Epithelial cell of prostate (primary cell): ENCODE measurements at regions not wholly inside any gene's neighbourhood (a gene's known extent, or its start where the extent isn't known, plus 50 kb on each side); places are given as distances from the start of the nearest gene placed in this dataset.

Source experiments
- DNase-seq: peaks from one replicate; pipeline ENCODE4 v3.0.0-alpha.2; 2011; ENCODE audit warnings: low read depth, low spot score
- H3K27ac ChIP-seq: fragments of 450-650 bp; 2 replicates; pipeline ENCODE4 v1.5.1; 2017; ENCODE audit warnings: mild to moderate bottlenecking

DNA sequence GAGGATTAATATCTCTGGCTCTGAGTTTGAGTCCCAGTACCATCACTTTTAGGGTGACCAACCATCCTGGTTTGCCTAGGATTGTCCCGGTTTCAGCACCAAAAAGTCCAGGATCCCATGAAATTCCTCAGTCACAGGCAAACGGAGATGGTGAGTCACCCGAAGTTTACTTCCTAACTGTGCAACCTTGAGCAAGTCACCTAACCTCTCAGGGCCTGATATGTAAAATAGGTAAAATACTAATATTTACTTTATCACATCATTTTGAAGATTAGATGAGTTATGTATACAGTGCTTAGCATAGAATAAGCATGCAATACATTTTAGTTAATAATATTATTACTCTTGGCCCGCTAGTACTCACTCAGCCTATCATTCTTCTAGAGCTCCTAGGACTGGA is 91.1 kb upstream of the KCNMB2 start:
- no peak overlapping the region for H3K27ac ChIP-seq
- no peak for DNase-seq

DNA sequence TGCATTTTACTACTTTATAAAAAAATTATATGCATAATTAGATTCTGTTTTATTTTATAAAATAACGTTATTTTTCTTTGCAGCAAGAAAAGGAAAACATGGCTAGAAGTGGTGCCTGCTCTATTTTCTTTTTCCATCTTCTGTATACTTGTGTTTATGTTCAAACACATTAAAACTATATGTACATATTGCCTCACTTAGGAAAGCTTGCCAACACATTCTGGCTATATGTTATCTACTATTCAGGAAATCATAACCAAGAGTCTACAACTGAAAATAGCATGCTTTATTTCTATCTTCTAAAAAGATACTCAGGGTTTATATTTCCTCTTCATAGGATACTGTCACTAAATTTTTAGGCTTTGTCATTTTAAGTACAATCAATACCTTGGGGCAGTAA is 90.2 kb upstream of the KCNMB2 start:
- DNase-seq: no peak
- no peak overlapping the region for H3K27ac ChIP-seq

DNA sequence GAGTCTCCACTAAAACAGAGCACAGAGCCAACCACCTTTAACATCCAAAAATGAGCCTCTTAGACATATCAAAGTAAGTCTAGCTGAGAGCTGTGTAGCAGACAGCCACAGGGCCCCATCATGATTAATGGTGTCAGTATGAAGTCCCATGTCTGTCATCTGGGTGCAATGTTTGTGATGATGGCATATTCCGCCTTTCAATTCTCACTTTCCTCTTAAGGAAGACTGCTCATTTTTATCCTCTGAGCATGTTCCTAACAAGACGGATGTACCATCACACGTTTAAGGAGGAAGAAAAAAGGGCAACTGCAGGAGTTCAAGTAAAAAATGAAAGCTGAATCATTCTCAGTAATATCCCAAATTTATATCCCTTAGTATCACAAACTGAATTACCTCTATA is 85.8 kb upstream of the KCNMB2 start:
- DNase-seq: no peak
- no peak overlapping the region for H3K27ac ChIP-seq

DNA sequence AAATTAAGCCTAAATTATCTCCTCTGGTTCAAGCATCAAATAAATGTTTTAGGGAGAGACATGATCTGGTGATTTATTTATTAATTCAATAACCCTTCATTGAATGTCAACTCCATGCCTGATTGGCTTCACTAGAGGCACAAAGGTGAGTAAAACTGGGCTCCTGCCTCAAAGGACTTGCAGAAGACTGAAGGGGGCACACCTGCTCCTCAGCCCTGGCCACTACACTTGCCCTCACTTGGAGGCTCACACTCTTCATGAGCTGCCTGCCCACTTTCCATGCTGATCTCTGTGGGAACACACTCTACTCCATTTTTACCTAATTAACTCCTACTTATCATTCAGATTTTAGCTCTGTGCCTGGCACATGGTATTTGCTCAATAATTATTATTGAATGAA is 84.4 kb upstream of the KCNMB2 start:
- DNase-seq: no peak

DNA sequence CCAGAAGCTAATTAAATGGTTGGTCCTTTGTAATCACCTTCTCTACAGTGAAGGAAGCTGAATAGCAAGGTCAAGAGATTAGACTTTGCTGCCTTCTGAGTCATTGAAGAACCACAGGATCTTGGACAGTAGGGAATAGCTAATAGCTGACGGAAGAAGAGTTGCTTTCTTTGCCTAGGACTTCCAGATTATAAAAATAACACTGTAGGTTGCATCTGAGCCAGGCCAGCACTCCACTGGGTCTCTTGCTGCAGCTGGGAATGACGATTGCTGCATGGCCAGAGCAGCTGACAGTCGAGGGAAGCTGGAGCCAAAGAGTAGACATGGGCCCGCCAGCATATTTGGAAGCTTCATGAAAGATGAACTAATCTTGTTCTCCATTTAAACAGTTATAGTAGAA is 81.5 kb upstream of the KCNMB2 start:
- no peak for DNase-seq

More for the DNA sequence above, 84.4 kb upstream of the KCNMB2 start:
- no peak overlapping the region for H3K27ac ChIP-seq

DNA sequence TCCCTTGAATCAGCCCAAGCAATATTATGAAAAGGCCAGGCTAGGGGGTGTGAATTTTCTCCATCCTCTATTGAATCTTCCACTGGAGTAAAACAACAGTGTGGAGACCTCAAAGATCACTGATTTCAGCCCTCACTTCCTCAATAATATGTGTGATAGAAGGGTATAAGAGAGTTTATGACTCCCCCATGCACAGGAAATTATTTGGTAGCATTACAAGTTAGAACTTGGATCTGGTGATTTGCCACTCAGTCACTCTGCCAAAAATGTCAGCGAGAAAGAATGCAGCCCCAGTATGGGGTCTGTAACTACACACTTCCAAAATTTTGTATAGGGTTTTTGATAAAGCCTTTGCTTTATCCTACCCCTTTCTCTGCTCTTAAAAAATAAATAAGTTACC is 81.0 kb upstream of the KCNMB2 start:
- H3K27ac ChIP-seq: no peak overlapping the region
- DNase-seq: no peak

More for the DNA sequence above, 81.5 kb upstream of the KCNMB2 start:
- no peak overlapping the region for H3K27ac ChIP-seq

DNA sequence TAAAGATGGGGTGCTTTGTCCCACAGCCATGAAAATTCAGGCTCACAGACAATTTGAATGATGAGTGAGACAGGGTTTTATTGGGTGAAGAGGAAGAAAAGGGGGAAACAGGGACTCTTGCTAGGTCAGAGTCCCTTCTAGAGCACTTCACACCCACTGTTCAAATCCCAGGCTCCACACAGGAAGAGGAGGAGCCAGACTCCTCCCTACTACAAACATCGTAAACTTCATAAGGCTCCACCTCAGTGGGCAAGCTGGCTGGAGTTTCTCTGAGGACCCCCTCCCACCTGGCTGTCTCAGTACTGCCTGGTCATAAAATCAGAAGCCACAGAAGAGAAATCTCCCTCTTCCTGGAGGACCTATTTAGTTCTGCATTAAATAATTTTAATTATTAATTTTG is 80.3 kb upstream of the KCNMB2 start:
- DNase-seq: no peak
- no peak overlapping the region for H3K27ac ChIP-seq

DNA sequence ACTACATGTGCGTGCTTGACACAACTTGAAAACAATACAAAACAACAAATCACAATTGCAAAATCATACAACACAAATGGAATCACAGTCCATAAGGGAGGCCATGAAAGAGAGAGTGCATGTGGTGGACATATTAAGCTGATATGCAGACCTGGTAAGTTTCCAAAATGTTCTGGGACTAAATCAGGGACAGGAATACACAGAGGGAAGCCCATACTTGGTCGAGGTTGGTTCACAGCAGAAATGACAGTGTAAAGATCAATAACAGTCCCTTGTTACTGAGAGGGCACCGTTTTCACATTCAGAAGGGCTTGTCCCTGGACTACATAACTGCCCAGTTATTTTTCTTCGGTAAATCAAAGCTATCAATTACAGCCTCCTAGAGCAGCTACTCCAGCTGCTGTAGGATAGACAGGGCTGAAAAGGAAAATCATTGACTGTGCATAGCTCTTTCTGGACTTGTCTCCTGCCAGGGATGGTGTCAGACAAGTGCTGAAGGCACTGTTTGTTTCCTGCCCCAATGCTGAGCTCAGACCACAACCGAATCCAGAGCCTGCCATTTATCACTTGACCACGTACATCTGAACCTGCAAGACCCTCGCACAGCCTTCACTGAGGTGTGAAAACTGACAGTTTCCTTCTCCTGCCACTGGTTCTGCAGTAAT is 79.5 kb upstream of the KCNMB2 start:
- no peak for DNase-seq
- H3K27ac ChIP-seq: no peak overlapping the region

DNA sequence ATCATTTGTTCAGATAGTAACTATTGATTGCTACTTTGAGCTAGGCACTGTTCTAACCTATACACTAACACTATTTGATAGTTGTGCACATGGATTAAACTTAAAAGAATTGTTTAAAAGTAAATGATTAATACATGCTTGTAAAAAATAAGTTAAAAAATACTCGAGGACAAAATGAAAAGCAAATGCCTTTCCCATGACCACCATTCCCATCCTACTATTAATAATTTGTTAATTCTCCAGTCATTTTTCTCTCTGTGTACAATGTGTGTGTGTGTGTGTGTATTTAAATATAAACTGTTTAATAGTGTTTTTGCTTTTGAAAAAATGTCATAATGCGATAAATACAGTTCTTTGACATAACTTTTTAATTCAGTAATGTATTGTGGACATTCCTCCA is 78.7 kb upstream of the KCNMB2 start:
- H3K27ac ChIP-seq: no peak overlapping the region
- no peak for DNase-seq

DNA sequence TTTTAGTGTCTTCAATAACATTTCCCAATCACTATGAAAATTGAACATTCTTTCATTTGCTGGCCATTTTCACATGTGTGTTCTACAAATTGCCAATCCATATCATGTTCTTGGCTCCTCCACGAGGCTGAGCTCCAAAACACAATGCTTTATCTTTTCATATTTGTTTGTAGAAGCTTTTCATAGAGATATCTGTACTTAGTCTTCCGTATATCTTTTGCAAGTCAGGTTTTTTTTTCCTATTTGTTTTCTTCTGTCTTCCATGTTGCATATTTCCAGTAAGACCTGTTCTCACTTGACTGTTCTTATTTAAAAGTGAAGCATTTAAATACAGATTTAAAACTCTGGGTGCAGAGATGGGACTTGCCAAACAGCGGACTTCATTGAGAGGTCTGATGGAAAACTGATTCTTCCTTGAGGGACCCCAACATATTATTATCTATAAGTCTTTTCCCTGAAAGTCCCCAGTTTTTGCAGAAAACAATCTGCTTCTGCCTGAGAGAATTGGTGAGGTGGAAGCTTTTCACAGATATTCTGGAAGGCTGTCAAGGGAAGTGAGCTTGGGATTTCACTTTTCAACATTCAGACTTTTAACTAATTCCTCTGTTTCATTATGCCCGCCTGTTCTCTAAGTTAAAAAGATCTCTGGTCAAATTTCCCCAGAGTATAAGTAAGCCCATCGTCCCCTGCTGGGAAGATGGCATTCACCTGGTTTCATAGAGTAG is 77.8 kb upstream of the KCNMB2 start:
- no peak for DNase-seq
- H3K27ac ChIP-seq: no peak overlapping the region

DNA sequence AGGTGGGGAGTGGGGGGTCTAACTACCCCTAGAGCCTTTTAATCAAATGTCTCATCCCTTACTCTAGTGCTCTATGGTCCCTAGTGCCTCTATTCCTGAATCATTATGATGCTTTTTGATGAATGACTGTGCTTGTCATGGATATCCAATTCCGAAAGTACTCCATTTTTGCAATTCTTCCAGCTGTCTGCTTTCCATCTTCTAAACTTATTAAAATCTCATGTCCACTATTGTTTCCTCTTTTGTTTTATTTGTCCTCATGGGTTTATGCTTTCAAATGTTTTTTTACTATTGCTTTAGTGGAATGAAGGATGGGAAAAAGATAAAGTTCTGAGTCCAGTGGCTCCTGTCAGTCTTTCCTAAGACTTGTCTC is 77.2 kb upstream of the KCNMB2 start:
- no peak for DNase-seq
- no peak overlapping the region for H3K27ac ChIP-seq

DNA sequence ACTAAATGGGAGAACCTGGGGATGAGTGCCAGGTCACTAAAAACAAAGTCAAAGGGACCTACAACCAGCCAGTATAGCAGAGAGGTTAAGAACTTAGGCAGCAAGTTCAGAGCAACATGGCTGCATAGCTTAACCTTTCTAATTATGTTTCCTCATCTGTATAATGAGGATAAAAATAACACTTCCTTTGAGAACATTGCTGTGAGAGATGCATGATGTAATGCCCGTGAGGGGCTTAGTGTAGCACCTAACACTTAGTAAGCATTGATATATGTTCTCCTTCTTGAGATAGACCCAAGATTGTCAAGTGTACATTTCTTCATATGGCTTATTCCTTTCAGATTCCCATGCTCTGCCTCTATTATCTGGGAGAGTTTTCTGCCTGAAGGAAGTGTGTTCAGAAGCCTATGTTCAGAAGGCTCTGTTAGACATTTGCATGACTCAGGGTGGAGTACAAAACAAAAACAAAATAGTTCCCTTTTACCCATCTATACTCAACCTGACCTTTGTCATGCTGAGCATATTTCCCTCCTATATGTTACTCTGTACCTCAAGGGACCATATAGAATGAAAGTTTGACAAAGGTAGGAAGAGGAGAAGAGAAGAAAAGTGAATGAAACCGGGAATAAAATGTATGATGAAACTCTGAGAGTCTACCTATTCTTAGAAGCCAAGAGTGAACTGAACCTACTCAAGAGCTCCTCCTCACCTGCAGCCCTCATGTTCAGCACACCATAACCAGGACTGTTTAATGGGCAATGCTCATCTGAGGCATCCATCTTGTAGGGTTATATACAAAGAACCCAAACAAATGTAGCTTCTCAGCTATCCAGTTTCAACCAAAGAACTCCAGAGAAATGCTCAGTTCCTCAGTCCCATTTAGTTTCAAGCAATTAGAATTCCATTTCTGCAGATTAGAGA is 70.7 kb upstream of the KCNMB2 start:
- no peak overlapping the region for H3K27ac ChIP-seq
- no peak for DNase-seq

DNA sequence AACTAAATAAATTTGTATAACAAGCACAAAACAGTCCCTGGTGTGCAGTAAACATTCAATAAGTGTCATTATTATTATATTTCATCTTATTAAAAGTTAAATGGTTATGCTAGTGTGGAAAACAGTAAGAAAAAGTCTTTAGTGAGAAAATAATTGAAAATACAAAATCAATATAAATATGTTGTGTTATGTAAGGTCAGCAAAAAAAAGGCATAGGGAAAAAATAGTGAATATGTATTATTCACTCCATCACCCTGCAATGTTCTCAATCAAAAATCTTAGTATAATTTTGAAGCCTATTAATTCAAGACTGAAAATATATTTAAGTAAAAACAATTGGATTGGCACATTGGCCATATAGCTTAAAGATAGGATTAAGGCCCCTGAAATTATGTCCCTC is 63.3 kb upstream of the KCNMB2 start:
- DNase-seq: no peak
- no peak overlapping the region for H3K27ac ChIP-seq

DNA sequence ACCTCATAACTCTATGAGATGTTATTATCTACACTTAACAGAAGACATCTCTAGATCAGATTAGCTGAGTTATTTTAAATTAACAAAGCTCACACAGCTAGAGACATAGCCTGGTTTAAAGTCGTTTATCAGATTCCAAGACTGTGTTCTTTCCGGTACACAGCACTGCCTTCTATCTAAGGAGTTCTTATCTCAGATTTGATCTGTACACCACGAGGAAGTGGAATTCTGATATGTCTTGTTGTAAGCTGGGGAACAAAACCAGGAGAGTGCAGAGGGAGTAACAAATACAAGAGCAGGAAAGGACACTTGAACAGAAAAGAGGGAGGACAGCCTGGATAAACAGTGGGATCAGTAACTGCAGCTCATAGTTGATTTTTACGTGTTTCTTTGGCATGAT is 61.7 kb upstream of the KCNMB2 start:
- H3K27ac ChIP-seq: no peak overlapping the region
- no peak for DNase-seq

DNA sequence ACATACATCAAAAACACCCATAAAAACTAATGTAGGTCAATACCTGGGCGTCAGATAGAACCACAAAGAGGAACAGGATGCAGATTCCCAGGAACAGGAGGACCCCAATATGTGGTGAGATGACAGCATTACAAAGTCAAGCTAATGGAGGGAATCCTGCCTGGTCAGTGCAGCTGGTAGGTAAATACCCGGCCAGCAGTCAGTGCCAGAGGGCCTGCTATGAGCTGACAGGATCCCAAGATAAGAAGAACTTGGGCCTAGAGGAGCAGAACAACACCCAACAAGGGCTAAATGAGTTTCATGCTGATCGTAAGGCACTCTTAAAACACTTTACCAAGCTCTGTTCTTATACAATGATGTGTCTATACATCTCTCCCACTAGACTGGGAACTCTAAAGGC is 61.2 kb upstream of the KCNMB2 start:
- no peak overlapping the region for H3K27ac ChIP-seq
- DNase-seq: no peak

DNA sequence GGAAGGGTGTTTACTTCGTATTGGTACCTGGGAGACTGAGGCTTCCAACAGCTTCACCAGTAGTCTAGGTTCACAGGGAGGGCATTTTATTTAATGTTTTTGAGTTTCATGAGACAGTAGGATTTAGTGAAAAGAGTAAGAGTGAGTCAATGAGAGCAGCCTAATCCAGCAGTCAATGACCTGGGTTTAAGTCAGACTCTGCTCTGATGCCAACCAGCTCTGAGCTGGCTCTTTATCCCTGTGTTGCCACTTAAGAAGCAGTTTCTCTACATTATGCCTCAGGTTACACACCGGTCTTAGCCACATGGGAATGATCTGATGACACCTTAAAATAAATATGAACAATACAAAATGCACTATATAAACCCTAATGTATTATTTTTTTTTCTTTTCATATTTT is 59.4 kb upstream of the KCNMB2 start:
- H3K27ac ChIP-seq: no peak overlapping the region
- no peak for DNase-seq

DNA sequence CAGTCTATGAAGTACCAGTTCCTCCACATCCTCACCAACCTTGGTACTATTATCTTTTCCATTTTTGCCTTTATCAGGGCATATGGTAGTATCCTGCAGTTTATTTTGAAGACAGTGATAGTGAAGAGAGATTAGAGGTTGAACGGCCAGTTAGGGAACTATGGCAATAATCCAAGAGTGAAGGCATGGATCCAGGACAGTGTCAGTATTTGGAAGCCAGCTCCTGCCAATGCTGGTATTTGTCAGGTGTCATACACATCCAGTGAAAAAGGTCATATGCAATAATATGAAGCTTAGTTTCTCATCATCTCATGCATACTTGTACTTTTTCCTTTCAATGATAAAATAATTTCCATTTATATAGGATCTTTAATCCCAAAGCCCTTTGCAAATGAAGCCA is 56.8 kb upstream of the KCNMB2 start:
- DNase-seq: no peak
- H3K27ac ChIP-seq: no peak overlapping the region

DNA sequence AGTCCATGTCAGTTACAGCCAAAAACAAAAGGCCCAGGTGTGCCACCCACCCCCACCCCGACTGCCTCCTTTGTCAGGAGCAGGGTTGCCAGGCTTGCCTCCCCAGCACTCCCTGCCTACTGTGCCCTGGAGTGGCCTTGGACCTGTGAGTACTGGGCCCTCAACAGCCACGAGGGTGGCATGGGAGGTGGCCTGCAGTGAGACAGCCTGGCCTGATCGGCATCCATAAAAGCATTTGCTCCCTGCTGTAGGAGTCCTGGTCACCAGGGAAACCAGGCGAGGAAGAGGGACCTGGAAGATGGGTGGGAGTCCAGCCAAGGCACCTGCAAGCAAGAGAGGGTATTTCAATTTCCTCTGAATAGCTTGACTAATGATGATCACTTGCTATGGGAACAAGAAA is 56.4 kb upstream of the KCNMB2 start:
- DNase-seq: no peak
- H3K27ac ChIP-seq: no peak overlapping the region

DNA sequence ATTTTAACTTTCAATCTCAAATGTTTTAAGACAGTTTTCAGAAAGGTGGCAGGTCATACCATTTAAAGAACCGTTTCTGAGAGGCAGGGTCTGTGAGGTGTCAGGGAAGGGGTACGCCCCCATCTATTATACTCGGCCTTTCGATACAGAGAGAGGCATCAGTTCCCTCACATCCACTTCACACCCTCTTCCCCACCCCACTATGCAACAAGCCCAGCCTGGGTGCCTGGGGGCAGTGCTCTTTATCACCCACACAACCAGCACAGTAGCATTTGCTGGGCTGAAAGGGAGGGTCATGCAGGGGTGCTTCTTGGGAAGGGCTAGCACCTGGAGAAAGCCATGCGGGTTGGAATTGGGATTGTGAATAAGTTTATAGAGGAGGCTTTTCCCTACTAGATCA is 56.0 kb upstream of the KCNMB2 start:
- H3K27ac ChIP-seq: no peak overlapping the region
- DNase-seq: no peak

DNA sequence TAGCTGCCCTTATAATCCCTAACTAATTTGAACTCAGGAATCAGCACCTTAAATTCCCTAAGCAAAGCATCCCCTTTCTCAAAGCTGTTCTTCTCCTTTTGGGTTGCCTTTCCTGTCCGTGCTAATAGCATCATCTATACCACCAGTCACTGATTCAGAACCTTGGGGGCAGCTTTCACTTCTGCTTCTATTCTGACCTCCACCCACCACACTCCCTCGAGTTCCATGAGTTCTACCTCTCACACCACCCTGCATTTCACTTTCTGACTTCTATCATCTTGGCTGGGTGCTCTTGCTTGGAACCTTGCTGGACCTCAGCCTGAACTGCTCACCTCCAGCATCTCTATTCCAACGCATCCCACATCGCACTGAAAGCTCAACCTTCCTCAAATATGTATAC is 55.4 kb upstream of the KCNMB2 start:
- DNase-seq: no peak
- H3K27ac ChIP-seq: no peak overlapping the region

DNA sequence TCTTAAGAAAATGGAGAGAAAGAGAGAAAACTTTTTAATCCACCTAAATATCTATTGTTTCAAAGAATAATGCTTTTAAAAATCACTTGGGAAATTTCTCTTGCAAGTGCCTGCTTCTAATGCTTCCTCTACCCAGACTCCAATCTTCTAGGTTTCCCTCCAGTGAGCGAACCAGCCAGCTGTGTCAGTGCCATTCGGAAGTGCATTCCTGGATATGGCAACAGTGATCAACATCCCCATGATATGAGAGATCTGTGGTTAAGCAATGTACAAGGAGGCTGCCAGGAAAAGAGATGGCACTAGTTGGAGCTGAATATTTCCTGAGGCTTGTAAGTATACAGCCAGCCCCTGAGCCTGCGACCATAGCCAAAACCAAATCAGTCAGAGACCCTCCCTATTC is 53.3 kb upstream of the KCNMB2 start:
- no peak overlapping the region for H3K27ac ChIP-seq
- no peak for DNase-seq
